GM12864 (cell line): ENCODE measurements at regions not wholly inside any gene's neighbourhood (a gene's known extent, or its start where the extent isn't known, plus 50 kb on each side); places are given as distances from the start of the nearest gene placed in this dataset.

Experiments used
- DNase-seq: peaks from one replicate; pipeline ENCODE4 v3.0.0-alpha.2; 2011; ENCODE audit warnings: low read depth
- H3K4me3 ChIP-seq: 2 replicates; pipeline ENCODE4 v1.5.1; 2011; ENCODE audit warnings: mild to moderate bottlenecking, low read depth, low read length, control low read depth
- CTCF ChIP-seq: IDR thresholded peaks from 2 replicates; pipeline ENCODE4 v1.5.1; 2011; ENCODE audit warnings: low read depth, mild to moderate bottlenecking, moderate library complexity, low read length, control low read depth, inconsistent platforms; ENCODE audit errors: missing control alignments

DNA sequence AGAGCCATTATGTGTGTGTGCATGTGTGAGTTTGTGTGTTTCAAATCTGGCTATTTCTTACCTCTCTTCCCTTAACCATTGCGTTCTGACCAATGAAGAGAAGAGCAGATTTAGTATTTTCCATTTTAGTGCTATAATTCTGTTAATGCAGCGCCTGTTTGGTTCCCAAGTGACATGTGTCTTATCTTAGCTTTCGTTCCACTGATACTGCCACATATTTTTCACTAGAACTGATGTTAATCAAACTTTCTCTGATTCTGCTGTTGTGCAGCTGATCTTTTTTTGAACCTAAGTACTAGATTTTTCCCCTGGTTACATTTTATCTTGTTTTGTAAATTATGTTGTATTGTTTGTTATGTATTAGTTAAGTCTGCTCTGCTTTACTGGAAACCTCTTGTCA, 152.9 kb upstream of the MID1 start:
- no peak for TF ChIP-seq CTCF
- H3K4me3 ChIP-seq, result no peak overlapping the region
- no peak for DNase-seq

- H3K4me3 ChIP-seq, result no peak overlapping the region
- TF ChIP-seq CTCF, result no peak
- no peak for DNase-seq
These were observed 161.6 kb upstream of the MID1 start for GRCh38 chrX:10781847-10782530.

DNA sequence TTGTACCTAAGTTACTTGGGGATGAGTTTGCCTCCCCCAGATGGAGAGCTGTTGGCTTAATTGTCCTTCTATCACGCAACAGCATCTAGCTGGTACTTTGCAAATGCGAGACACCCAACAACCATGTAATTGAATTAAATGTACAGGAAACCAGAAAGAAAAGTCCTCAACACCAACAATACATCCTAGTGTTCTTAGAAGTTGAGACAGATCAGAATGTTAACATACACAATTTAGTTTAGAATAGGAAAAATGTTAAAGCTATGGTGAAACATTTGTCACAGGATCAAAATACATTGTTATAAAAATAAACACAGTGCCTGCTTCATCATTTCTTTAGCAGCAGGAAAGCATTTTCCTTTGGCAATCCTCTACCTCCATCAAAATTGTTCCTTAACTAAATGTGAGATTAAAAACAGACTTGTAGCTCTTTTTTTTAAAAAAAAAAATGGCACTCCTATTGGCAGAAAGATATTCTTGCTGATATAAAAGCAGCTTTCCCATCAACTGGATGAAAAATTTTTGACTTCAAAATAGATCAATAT, 163.1 kb upstream of the MID1 start:
- no peak for DNase-seq
- no peak overlapping the region for H3K4me3 ChIP-seq
- no peak for TF ChIP-seq CTCF

- no peak overlapping the region for H3K4me3 ChIP-seq
- no peak for TF ChIP-seq CTCF
- no peak for DNase-seq
These were observed 166.9 kb upstream of the MID1 start for GRCh38 chrX:10787264-10787663.

- DNase-seq, result no peak
- H3K4me3 ChIP-seq, result no peak overlapping the region
- no peak for TF ChIP-seq CTCF
These were observed 173.8 kb upstream of the MID1 start for GRCh38 chrX:10794203-10794630.

- no peak for DNase-seq
- H3K4me3 ChIP-seq, result no peak overlapping the region
- TF ChIP-seq CTCF, result no peak
These were observed 175.3 kb upstream of the MID1 start for GRCh38 chrX:10795721-10796120.

- no peak overlapping the region for H3K4me3 ChIP-seq
- no peak for DNase-seq
- no peak for TF ChIP-seq CTCF
These were observed 177.1 kb upstream of the MID1 start for GRCh38 chrX:10797466-10797865.
